LoVo (cell line): ENCODE measurements at regions not wholly inside any gene's neighbourhood (a gene's known extent, or its start where the extent isn't known, plus 50 kb on each side); places are given as distances from the start of the nearest gene placed in this dataset.
"Not testable (repeated sequence)": the region's sequence is repeated elsewhere in the genome, so short reads cannot be mapped to it uniquely, and the experiment has no call there.

Experiments
- DNase-seq: peaks from one replicate; pipeline ENCODE4 v3.0.0-alpha.2; 2016; ENCODE audit warnings: low spot score

GRCh38 chr5:54404568-54404967, 50.9 kb upstream of the HSPB3 start:
- no peak for DNase-seq

- DNase-seq = no peak
Observed at GRCh38 chr5:54403885-54404416, 51.5 kb upstream of the HSPB3 start.

GRCh38 chr5:54403121-54403520, 52.4 kb upstream of the HSPB3 start:
- DNase-seq = no peak

GRCh38 chr5:54401515-54401914, 54.0 kb upstream of the HSPB3 start:
- no peak for DNase-seq

GRCh38 chr5:54398191-54398590, 57.3 kb upstream of the HSPB3 start:
- no peak for DNase-seq

GRCh38 chr5:54397420-54397819, 58.1 kb upstream of the HSPB3 start:
- no peak for DNase-seq

- DNase-seq = not testable (repeated sequence)
Observed at GRCh38 chr5:54393007-54393406, 62.5 kb upstream of the HSPB3 start.

GRCh38 chr5:54390539-54391031, 64.9 kb upstream of the HSPB3 start:
- DNase-seq = no peak

- DNase-seq = peak; percentile 88
Observed at GRCh38 chr5:54390015-54390414, 65.5 kb upstream of the HSPB3 start.

- DNase-seq = not testable (repeated sequence)
Observed at GRCh38 chr5:54389399-54389798, 66.1 kb upstream of the HSPB3 start.

GRCh38 chr5:54388811-54389210, 66.7 kb upstream of the HSPB3 start:
- DNase-seq = no peak

- DNase-seq = no peak
Observed at GRCh38 chr5:54388409-54388808, 67.1 kb upstream of the HSPB3 start.

- no peak for DNase-seq
Observed at GRCh38 chr5:54387659-54388232, 67.8 kb upstream of the HSPB3 start.

- no peak for DNase-seq
Observed at GRCh38 chr5:54387031-54387430, 68.5 kb upstream of the HSPB3 start.

- no peak for DNase-seq
Observed at GRCh38 chr5:54385994-54386393, 69.5 kb upstream of the HSPB3 start.

- DNase-seq = no peak
Observed at GRCh38 chr5:54384356-54384933, 71.1 kb upstream of the HSPB3 start.

- no peak for DNase-seq
Observed at GRCh38 chr5:54383941-54384340, 71.6 kb upstream of the HSPB3 start.

GRCh38 chr5:54383225-54383901, 72.1 kb upstream of the HSPB3 start:
- DNase-seq = no peak

GRCh38 chr5:54381319-54381718, 70.9 kb upstream of the ARL15 start:
- DNase-seq = not testable (repeated sequence)

GRCh38 chr5:54379590-54379989, 69.2 kb upstream of the ARL15 start:
- no peak for DNase-seq

GRCh38 chr5:54378707-54379106, 68.3 kb upstream of the ARL15 start:
- DNase-seq = no peak

- not testable (repeated sequence) for DNase-seq
Observed at GRCh38 chr5:54377339-54377738, 67.0 kb upstream of the ARL15 start.

GRCh38 chr5:54370982-54371381, 60.6 kb upstream of the ARL15 start:
- DNase-seq = no peak
